ENCODE measurements at regions not wholly inside any gene's neighbourhood (a gene's known extent, or its start where the extent isn't known, plus 50 kb on each side); places are given as distances from the start of the nearest gene placed in this dataset.

- no peak for TF ChIP-seq PPARA (CRISPR knock-in tag; IDR thresholded peaks at IDR 0.05; ENCODE audit: borderline replicate concordance)
- TF ChIP-seq PATZ1 (CRISPR knock-in tag; IDR thresholded peaks at IDR 0.05; ENCODE audit: borderline replicate concordance): no peak
- TF ChIP-seq OSR1 (CRISPR knock-in tag; IDR thresholded peaks at IDR 0.05): no peak
- no peak for TF ChIP-seq ZFP3 (CRISPR knock-in tag; IDR thresholded peaks at IDR 0.05)
- no peak for TF ChIP-seq ZC3H10 (CRISPR knock-in tag; IDR thresholded peaks at IDR 0.05)
- no peak for TF ChIP-seq GLIS3 (CRISPR knock-in tag; IDR thresholded peaks at IDR 0.05)
- no peak for TF ChIP-seq TOX (CRISPR knock-in tag; IDR thresholded peaks at IDR 0.05; ENCODE audit: borderline replicate concordance)
- no peak for TF ChIP-seq ZNF8 (CRISPR knock-in tag; IDR thresholded peaks at IDR 0.05)
- ATAC-seq: no peak
Observed at GRCh38 chr5:9733486-9733885, 103.3 kb upstream of the TAS2R1 start.

GRCh38 chr5:9731159-9731558 lies 101.0 kb upstream of the TAS2R1 start:
- no peak for TF ChIP-seq ZNF8 (CRISPR knock-in tag; IDR thresholded peaks at IDR 0.05)
- no peak for TF ChIP-seq TCF4 (CRISPR knock-in tag; IDR thresholded peaks at IDR 0.05; ENCODE audit: borderline replicate concordance)
- TF ChIP-seq OSR1 (CRISPR knock-in tag; IDR thresholded peaks at IDR 0.05): no peak
- TF ChIP-seq ZNF70 (CRISPR knock-in tag; IDR thresholded peaks at IDR 0.05): no peak
- TF ChIP-seq TSHZ2 (CRISPR knock-in tag; IDR thresholded peaks at IDR 0.05): no peak
- TF ChIP-seq ZFP3 (CRISPR knock-in tag; IDR thresholded peaks at IDR 0.05): no peak
- TF ChIP-seq TOX (CRISPR knock-in tag; IDR thresholded peaks at IDR 0.05; ENCODE audit: borderline replicate concordance): no peak
- TF ChIP-seq ISL1 (CRISPR knock-in tag; IDR thresholded peaks at IDR 0.05): no peak
- TF ChIP-seq SNAI2 (CRISPR knock-in tag; IDR thresholded peaks at IDR 0.05): no peak
- no peak for TF ChIP-seq ARNTL (CRISPR knock-in tag; IDR thresholded peaks at IDR 0.05; ENCODE audit: borderline replicate concordance, low read depth)
- no peak for TF ChIP-seq CSDC2 (CRISPR knock-in tag; IDR thresholded peaks at IDR 0.05)
- TF ChIP-seq ZNF565 (CRISPR knock-in tag; conservative IDR thresholded peaks at IDR 0.05; ENCODE audit: low read depth): no peak
- TF ChIP-seq GLIS3 (CRISPR knock-in tag; IDR thresholded peaks at IDR 0.05): no peak
- ATAC-seq: no peak

GRCh38 chr5:9728261-9728660 lies 98.1 kb upstream of the TAS2R1 start:
- no peak for ATAC-seq
- TF ChIP-seq ESRRG (CRISPR knock-in tag; IDR thresholded peaks at IDR 0.05) (no peak), ZNF8 (CRISPR knock-in tag; IDR thresholded peaks at IDR 0.05) (no peak), OSR1 (CRISPR knock-in tag; IDR thresholded peaks at IDR 0.05) (no peak), ZFP30 (CRISPR knock-in tag; IDR thresholded peaks at IDR 0.05) (no peak), ZFP3 (CRISPR knock-in tag; IDR thresholded peaks at IDR 0.05) (no peak), SNAI2 (CRISPR knock-in tag; IDR thresholded peaks at IDR 0.05) (no peak), POU6F1 (CRISPR knock-in tag; IDR thresholded peaks at IDR 0.05; ENCODE audit: borderline replicate concordance, low read depth) (no peak), BACH2 (CRISPR knock-in tag; IDR thresholded peaks at IDR 0.05; ENCODE audit: borderline replicate concordance) (no peak), TCF4 (CRISPR knock-in tag; IDR thresholded peaks at IDR 0.05; ENCODE audit: borderline replicate concordance) (no peak), CREB5 (CRISPR knock-in tag; IDR thresholded peaks at IDR 0.05; ENCODE audit: low read depth) (no peak), CSRNP3 (CRISPR knock-in tag; IDR thresholded peaks at IDR 0.05) (no peak), GLIS3 (CRISPR knock-in tag; IDR thresholded peaks at IDR 0.05) (no peak), CSDC2 (CRISPR knock-in tag; IDR thresholded peaks at IDR 0.05) (no peak), ZNF70 (CRISPR knock-in tag; IDR thresholded peaks at IDR 0.05) (no peak), RARB (CRISPR knock-in tag; IDR thresholded peaks at IDR 0.05) (no peak), TSHZ2 (CRISPR knock-in tag; IDR thresholded peaks at IDR 0.05) (no peak), PATZ1 (CRISPR knock-in tag; IDR thresholded peaks at IDR 0.05; ENCODE audit: borderline replicate concordance) (no peak)

Data from SK-N-SH treated with all-trans-retinoic acid at 6 μM for 48 hours (cell line).